Ishikawa (cell line): ENCODE measurements at regions not wholly inside any gene's neighbourhood (a gene's known extent, or its start where the extent isn't known, plus 50 kb on each side); places are given as distances from the start of the nearest gene placed in this dataset.

ENCODE experiments used
- CEBPB ChIP-seq: IDR thresholded peaks from 2 replicates; pipeline ENCODE4 v1.6.1; 2012
- CREB1 ChIP-seq: IDR thresholded peaks from 2 replicates; pipeline ENCODE4 v1.6.1; 2012; ENCODE audit warnings: low read depth
- EGR1 ChIP-seq: IDR thresholded peaks from 2 replicates; pipeline ENCODE4 v1.6.1; 2012
- EP300 ChIP-seq: IDR thresholded peaks from 2 replicates; pipeline ENCODE4 v1.6.1; 2012; ENCODE audit warnings: borderline replicate concordance
- FOXM1 ChIP-seq: IDR thresholded peaks from 2 replicates; pipeline ENCODE4 v1.6.1; 2012; ENCODE audit warnings: low read depth, borderline replicate concordance
- NFIC ChIP-seq: IDR thresholded peaks from 2 replicates; pipeline ENCODE4 v1.6.1; 2012
- RAD21 ChIP-seq: IDR thresholded peaks from 2 replicates; pipeline ENCODE4 v1.6.1; 2012; ENCODE audit warnings: low read depth
- TAF1 ChIP-seq: IDR thresholded peaks from 2 replicates; pipeline ENCODE4 v1.6.1; 2012; ENCODE audit warnings: low read depth, mild to moderate bottlenecking
- TCF12 ChIP-seq: IDR thresholded peaks from 2 replicates; pipeline ENCODE4 v1.6.1; 2012; ENCODE audit warnings: low read depth
- TEAD4 ChIP-seq: IDR thresholded peaks from 2 replicates; pipeline ENCODE4 v1.6.1; 2012
- YY1 ChIP-seq: IDR thresholded peaks from 2 replicates; pipeline ENCODE4 v1.6.1; 2012; ENCODE audit warnings: low read depth
- ZBTB7A ChIP-seq: IDR thresholded peaks from 2 replicates; pipeline ENCODE4 v1.6.1; 2012; ENCODE audit warnings: low read depth
- TF ChIP-seq, protein P1 (sequence below): IDR thresholded peaks from 2 replicates; pipeline ENCODE4 v1.6.1; 2012
- TF ChIP-seq, protein P2 (sequence below): IDR thresholded peaks from 2 replicates; pipeline ENCODE4 v1.6.1; 2012
- TF ChIP-seq, protein P3 (sequence below): IDR thresholded peaks from 2 replicates; pipeline ENCODE4 v1.6.1; 2012; ENCODE audit warnings: low read depth, mild to moderate bottlenecking

DNA sequence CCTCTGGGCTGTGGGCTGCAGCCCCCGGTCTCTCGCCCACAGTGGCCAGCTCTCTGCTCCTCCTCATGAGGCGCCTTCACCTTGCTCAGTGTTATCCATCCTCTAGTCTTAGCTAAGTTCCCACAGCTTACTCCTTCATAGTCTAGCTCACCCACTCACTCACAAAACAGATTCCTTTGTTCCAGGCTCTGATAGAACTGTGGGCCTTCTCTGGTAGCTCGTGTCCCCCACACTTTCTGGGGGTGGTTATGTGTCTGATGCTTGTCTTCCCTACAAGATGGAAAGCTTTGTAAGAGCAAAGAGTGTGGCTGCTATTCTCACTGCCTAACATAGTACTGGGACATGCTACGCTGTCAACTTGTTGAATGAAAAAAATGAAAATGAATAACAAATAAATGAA, 135.8 kb downstream of the EN1 start:
- TF ChIP-seq CREB1 = no peak
- TF ChIP-seq ZBTB7A = no peak
- no peak for TF ChIP-seq YY1
- TF ChIP-seq TAF1 = no peak
- TF ChIP-seq TEAD4 = no peak
- TF ChIP-seq, protein P1, sequence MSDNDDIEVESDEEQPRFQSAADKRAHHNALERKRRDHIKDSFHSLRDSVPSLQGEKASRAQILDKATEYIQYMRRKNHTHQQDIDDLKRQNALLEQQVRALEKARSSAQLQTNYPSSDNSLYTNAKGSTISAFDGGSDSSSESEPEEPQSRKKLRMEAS = no peak
- no peak for TF ChIP-seq RAD21
- TF ChIP-seq NFIC = no peak
- TF ChIP-seq, protein P2, sequence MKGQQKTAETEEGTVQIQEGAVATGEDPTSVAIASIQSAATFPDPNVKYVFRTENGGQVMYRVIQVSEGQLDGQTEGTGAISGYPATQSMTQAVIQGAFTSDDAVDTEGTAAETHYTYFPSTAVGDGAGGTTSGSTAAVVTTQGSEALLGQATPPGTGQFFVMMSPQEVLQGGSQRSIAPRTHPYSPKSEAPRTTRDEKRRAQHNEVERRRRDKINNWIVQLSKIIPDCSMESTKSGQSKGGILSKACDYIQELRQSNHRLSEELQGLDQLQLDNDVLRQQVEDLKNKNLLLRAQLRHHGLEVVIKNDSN = no peak
- TF ChIP-seq CEBPB = no peak
- no peak for TF ChIP-seq FOXM1
- no peak for TF ChIP-seq EP300
- TF ChIP-seq TCF12 = no peak
- no peak for TF ChIP-seq EGR1
- TF ChIP-seq, protein P3, sequence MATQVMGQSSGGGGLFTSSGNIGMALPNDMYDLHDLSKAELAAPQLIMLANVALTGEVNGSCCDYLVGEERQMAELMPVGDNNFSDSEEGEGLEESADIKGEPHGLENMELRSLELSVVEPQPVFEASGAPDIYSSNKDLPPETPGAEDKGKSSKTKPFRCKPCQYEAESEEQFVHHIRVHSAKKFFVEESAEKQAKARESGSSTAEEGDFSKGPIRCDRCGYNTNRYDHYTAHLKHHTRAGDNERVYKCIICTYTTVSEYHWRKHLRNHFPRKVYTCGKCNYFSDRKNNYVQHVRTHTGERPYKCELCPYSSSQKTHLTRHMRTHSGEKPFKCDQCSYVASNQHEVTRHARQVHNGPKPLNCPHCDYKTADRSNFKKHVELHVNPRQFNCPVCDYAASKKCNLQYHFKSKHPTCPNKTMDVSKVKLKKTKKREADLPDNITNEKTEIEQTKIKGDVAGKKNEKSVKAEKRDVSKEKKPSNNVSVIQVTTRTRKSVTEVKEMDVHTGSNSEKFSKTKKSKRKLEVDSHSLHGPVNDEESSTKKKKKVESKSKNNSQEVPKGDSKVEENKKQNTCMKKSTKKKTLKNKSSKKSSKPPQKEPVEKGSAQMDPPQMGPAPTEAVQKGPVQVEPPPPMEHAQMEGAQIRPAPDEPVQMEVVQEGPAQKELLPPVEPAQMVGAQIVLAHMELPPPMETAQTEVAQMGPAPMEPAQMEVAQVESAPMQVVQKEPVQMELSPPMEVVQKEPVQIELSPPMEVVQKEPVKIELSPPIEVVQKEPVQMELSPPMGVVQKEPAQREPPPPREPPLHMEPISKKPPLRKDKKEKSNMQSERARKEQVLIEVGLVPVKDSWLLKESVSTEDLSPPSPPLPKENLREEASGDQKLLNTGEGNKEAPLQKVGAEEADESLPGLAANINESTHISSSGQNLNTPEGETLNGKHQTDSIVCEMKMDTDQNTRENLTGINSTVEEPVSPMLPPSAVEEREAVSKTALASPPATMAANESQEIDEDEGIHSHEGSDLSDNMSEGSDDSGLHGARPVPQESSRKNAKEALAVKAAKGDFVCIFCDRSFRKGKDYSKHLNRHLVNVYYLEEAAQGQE = no peak

DNA sequence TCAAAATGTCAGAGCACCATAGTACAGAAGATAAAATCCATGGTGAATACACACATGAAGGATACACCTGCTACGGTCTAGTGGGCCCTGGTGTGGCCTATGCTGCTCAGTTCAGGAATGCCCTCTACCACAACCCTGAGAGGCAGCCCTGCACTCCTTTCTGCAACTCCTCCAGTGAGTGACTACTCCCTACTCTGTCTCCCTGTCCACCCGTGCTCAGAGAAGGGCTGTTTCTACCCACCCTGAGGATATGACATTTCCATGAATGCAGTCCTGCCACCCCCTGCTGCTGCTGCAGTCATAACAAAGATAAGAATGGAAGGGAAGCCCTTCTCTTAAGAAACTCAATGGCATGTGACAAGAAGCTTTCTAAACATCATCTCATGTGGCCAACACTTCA, 137.0 kb downstream of the EN1 start:
- TF ChIP-seq, protein P3 = no peak

DNA sequence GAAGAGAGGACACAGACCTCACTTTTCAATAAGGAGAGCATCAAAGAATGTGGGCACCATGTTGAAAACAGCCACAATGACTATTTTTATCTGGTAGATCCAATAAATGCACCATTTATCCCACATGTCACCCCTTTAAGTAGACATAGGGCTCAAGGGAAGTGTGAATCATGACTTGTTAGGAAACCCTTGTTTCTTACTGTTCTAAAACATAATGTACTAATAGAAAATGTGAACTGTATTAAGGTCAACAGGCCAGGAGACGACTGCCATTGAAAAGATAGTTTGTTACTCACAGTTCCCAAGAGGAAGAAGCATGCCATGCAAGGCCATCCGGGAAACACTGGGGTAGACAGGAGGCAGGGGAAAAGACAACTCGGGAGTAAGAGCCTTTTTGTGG, 137.7 kb downstream of the EN1 start:
- TF ChIP-seq FOXM1 (no peak), RAD21 (no peak), TCF12 (no peak), CEBPB (no peak), EP300 (no peak), TEAD4 (no peak), YY1 (no peak), CREB1 (no peak), TAF1 (no peak), ZBTB7A (no peak), NFIC (no peak)

DNA sequence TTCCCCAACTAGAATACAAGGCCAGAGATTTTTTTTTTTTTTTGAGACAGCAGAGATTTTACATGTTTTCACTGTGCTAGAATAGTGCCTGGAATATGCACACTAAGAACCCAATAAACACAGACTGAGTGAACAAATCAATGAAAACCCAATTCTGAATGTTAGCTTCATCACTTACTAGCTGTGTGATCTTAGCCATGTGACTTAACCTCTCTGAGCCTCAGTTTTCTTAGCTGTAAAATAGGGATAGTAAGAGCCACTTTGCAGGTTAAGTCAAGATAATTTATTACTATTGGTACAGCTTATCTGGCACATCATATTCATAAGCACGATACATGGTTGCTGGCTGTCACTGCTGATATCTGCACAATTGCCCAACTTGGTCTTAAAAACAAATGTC, 140.6 kb downstream of the EN1 start:
- no peak for TF ChIP-seq ZBTB7A
- no peak for TF ChIP-seq NFIC
- TF ChIP-seq, protein P2 = no peak
- no peak for TF ChIP-seq EP300
- TF ChIP-seq EGR1 = no peak
- TF ChIP-seq CREB1 = no peak
- TF ChIP-seq TCF12 = no peak

DNA sequence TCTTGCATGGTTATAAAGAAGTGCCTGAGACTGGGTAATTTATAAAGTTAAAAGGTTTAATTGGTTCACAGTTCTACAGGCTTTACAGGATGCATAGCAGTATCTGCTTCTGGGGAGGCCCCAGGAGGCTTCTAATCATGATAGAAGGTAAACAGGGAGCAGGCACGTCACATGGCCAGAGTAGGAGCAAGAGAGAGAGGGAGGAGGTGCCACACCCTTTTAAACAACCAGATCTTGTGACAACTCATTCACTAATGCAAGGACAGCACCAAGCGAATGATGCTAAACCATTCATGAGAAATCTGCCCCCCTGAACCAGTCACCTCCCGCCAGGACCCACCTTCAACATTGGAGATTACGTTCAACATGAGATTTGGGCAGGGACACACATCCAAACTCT, 141.1 kb downstream of the EN1 start:
- TF ChIP-seq FOXM1 (no peak), CREB1 (no peak), YY1 (no peak), EGR1 (no peak), EP300 (no peak), ZBTB7A (no peak)
- TF ChIP-seq, protein P2 = no peak
- TF ChIP-seq, protein P1 = no peak

DNA sequence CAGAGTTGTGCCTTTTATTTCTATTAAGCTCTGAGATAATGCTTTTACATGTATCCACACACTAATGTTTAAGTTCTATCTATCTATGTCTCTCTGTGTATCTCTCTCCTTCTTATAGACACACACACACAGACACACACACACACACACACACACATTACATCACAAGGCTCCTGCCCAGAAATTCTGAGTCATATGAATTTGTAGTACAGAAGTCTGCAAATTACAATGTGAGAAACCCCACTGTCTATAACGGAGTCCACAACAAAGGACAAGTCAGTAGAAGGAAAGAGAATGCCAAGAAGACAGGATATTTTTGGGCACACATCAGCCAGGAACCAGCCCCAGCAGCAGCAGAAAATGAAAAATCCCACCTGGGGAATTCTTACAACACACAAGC, 142.4 kb downstream of the EN1 start:
- TF ChIP-seq CREB1 = no peak
- no peak for TF ChIP-seq NFIC
- TF ChIP-seq, protein P2 = no peak
- no peak for TF ChIP-seq CEBPB
- no peak for TF ChIP-seq EP300
- TF ChIP-seq TEAD4 = no peak
- no peak for TF ChIP-seq RAD21
- TF ChIP-seq TAF1 = no peak
- TF ChIP-seq FOXM1 = no peak
- TF ChIP-seq YY1 = no peak
- TF ChIP-seq EGR1 = no peak
- TF ChIP-seq TCF12 = no peak
- no peak for TF ChIP-seq ZBTB7A
- TF ChIP-seq, protein P3 = no peak
- TF ChIP-seq, protein P1 = no peak
